ENCODE measurements at regions not wholly inside any gene's neighbourhood (a gene's known extent, or its start where the extent isn't known, plus 50 kb on each side); places are given as distances from the start of the nearest gene placed in this dataset.

DNA sequence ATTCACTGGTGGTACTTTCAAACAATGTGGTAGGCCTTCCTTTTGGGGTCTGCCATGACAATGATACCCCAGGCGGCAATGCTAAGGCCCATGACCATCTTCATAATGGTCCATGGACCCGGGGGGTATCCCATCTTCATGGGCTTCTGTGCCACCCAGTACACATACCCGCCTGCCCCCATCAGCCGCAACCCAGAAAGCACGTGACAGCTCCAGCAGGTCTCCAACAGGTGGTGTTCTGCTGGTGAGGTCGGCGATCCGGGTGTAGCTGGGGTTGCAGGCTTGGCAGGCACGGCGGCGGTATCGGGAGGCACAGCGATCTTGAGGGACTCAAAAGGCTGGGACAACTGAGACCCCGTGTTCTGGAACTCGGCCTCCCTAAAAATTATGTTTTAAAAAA, 214.5 kb downstream of the SNRPN start:
- CTCF ChIA-PET (ENCODE audit: low intra/inter-chr PET ratio) = no interaction called here
- in situ Hi-C loops (cut with MboI) = no loop called here
- TF ChIP-seq NBN (IDR thresholded peaks at IDR 0.05; ENCODE audit: low read depth) (no peak), STAG1 (CRISPR knock-in tag; IDR thresholded peaks at IDR 0.05; ENCODE audit: borderline replicate concordance) (no peak), NFE2L1 (tag; IDR thresholded peaks at IDR 0.05; ENCODE audit: borderline replicate concordance, low read depth) (no peak), E2F1 (CRISPR knock-in tag; IDR thresholded peaks at IDR 0.05) (no peak), FOXJ2 (tag; IDR thresholded peaks at IDR 0.05) (no peak), BRD4 (IDR thresholded peaks at IDR 0.05) (no peak), ZNF75A (CRISPR knock-in tag; IDR thresholded peaks at IDR 0.05) (no peak), FOXJ3 (CRISPR knock-in tag; IDR thresholded peaks at IDR 0.05) (no peak), TAF15 (IDR thresholded peaks at IDR 0.05; ENCODE audit: low read depth, low read length) (no peak), ZSCAN29 (IDR thresholded peaks at IDR 0.05) (no peak), ZNF592 (IDR thresholded peaks at IDR 0.05) (no peak), TAF9B (IDR thresholded peaks at IDR 0.05; ENCODE audit: partially characterized antibody) (no peak), SMARCA4 (IDR thresholded peaks at IDR 0.05) (no peak), BDP1 (IDR thresholded peaks at IDR 0.05; ENCODE audit: insufficient read depth, insufficient read length) (no peak), STAT5B (CRISPR knock-in tag; IDR thresholded peaks at IDR 0.05) (no peak)
- TF ChIP-seq, protein P1, sequence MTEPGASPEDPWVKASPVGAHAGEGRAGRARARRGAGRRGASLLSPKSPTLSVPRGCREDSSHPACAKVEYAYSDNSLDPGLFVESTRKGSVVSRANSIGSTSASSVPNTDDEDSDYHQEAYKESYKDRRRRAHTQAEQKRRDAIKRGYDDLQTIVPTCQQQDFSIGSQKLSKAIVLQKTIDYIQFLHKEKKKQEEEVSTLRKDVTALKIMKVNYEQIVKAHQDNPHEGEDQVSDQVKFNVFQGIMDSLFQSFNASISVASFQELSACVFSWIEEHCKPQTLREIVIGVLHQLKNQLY (CRISPR knock-in tag; conservative IDR thresholded peaks at IDR 0.05) = no peak

More for the DNA sequence above, 214.5 kb downstream of the SNRPN start:
- Histone ChIP-seq H3K9me1 (ENCODE audit: control insufficient read depth, insufficient read depth, low read length) (no peaks in the 10 kb centered on the region), H3K36me3 (ENCODE audit: control insufficient read depth, insufficient read depth, low read length) (no peaks in the 10 kb centered on the region), H4K20me1 (replicated peaks; ENCODE audit: control insufficient read depth, insufficient read depth, low read length) (no peaks in the 10 kb centered on the region), H3K79me2 (ENCODE audit: control insufficient read depth, insufficient read depth, low read length) (no peaks in the 10 kb centered on the region), H2AFZ (ENCODE audit: low read depth, low read length) (no peak overlapping the region), H3K9me3 (replicated peaks; ENCODE audit: control insufficient read depth, insufficient read depth, low read depth, low read length) (no peaks in the 10 kb centered on the region), H3K27me3 (ENCODE audit: control insufficient read depth in 2 of 2, insufficient read depth in 2 of 2, low read length in 2 of 2) (no peaks in the 10 kb centered on the region), H3K9ac (ENCODE audit: insufficient read depth in 1 of 2, low read depth in 2 of 2, low read length in 2 of 2) (no peak overlapping the region), H3K4me1 (replicated peaks in 1 of 2; ENCODE audit: control insufficient read depth in 2 of 2, insufficient read depth in 2 of 2, low read length in 2 of 2) (no peaks in the 10 kb centered on the region), H3K27ac (ENCODE audit: extremely low read depth, low read depth, low read length) (no peak overlapping the region), H3K4me2 (ENCODE audit: insufficient read depth, low read length) (no peak overlapping the region), H3K4me3 (no peak overlapping the region)
- no peak for DNase-seq (ENCODE audit: extremely low read depth in 1 of 4, low spot score in 3 of 4)
- no TSS peak for BruUV-seq (replicated peaks)
- POLR2A ChIA-PET = no interaction called here
- FAIRE-seq = no peak
- intact Hi-C loops (cut with micrococcal nuclease) = loop anchor here (5.0 kb wide), 1 partner anchor 627 kb away; no protein-coding TSS in a partner anchor
- ATAC-seq = no peak
- WGBS (ENCODE audit: insufficient coverage, low coverage, missing lambda C conversion rate) = 0% methylated on average over 15 of the region's 15 CpGs
